SKM-1 treated with dmso at 0.1 percent for 144 hours (cell line): ENCODE measurements at regions not wholly inside any gene's neighbourhood (a gene's known extent, or its start where the extent isn't known, plus 50 kb on each side); places are given as distances from the start of the nearest gene placed in this dataset.
A peak's percentile ranks its signal among the peaks of the same experiment; 100 is the strongest.
"Not testable (repeated sequence)": the region's sequence is repeated elsewhere in the genome, so short reads cannot be mapped to it uniquely, and the experiment has no call there.

ENCODE experiments used
- DNase-seq: peaks from one replicate; lab custom pipeline; 2025; ENCODE audit not compliant: unreplicated experiment; lab: John Stamatoyannopoulos, UW

GRCh38 chr3:158882445-158882844 lies 80.6 kb downstream of the MFSD1 start:
- peak; percentile 17 for DNase-seq

GRCh38 chr3:158896729-158897128 lies 94.9 kb downstream of the MFSD1 start:
- DNase-seq: no peak

DNA sequence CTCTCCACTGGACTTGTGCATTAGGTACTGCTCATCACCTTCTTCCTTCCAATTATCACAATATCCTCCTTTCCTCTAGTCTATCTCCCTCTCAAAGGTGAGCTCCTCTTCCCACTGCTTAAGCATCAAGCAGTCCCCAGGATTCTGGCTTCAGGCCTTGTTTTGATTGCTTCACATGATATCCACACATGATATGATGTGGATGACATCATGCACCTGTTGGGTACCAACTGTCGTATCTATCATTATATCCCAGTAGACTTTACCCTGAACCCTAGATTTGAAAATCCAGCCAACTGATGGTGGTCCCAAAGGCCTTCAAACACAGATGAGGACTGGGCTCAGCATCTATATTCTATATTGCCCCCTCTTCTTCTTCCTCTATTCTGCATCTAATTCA lies 104.9 kb downstream of the MFSD1 start:
- no peak for DNase-seq

DNA sequence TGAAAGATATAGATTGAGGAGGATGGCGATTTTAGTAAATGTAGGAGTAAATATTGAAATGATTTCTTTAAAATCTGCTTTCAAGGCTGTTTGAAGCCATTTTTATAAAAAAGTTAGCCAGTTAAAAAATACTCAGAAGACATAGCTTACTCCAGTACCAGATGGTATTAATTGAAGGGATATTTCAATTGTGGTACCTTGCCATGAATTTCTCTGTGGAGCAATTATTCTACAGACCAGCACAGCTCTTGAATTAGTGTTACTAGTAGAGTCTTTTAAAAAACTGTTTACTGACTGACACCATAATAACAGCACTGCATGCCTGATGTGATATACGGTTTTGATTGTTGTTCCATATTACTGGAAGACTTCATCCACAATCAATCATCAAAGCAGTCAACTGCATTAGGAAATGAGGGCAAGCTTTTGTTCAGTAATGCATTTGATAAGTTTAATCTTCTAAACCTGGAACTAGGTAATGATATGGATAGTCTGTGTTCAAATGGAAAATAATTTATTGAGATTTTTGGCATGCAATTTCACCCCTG lies 106.4 kb downstream of the MFSD1 start:
- DNase-seq: no peak

- DNase-seq: no peak
These were observed 108.0 kb downstream of the MFSD1 start for GRCh38 chr3:158909870-158910269.

DNA sequence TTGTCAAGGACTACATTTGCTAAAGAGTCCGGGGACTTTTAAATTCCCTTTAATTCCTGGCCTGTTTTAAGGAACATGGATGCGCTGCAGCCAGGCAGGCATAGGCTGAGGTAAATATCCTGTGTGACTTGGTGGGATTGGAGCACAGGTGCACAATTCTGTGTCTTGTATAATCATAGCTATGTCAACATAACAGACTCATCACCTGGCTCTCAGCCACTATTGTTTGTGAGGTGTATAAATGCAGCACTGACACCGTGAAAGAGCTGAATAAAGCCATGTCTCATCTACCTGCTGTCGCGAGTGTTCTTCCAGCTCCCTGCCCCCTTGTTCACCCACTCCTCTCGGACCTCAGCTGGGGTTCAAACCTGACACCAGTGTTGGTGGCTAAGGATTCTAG lies 109.7 kb downstream of the MFSD1 start:
- no peak for DNase-seq

DNA sequence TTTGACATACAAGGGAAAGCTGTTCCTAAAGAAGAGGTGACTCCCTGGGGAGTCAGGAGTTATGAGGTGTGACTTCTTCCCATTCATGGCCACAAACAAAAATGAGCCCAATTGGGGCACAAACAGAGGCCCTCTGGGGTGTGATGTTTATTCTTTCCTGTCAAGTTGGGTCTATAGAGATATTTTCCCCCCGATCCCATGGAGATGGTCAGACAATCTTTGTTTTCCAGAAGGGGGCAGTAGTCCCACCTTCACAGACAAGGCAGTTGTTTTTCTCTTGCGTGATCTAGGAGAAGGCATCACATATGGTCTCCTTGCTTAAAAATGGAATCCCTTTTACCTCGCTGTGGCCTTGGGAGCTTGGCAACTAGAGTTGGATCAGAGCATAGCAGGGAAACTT lies 110.3 kb downstream of the MFSD1 start:
- no peak for DNase-seq

DNA sequence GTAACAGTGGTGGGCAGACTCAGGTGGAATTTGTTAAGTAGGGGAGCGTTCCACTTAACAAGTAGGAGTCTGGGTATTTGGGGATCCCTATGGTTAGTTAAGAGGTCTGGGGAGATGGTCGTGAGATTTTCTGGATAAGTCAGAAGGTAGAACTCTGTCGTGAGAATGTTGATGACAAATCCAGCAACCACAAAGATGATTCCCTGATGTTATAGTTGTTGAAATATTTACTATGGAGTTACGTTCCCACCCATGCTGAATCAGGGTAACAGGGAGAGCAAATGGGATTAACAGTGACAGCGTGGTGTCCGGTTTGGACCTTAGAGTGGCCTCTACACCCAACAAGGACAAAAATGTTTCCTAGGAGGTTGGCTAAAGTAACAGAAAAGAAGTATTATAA lies 110.8 kb downstream of the MFSD1 start:
- DNase-seq: no peak

- DNase-seq: no peak
These were observed 114.3 kb downstream of the MFSD1 start for GRCh38 chr3:158916111-158916510.

DNA sequence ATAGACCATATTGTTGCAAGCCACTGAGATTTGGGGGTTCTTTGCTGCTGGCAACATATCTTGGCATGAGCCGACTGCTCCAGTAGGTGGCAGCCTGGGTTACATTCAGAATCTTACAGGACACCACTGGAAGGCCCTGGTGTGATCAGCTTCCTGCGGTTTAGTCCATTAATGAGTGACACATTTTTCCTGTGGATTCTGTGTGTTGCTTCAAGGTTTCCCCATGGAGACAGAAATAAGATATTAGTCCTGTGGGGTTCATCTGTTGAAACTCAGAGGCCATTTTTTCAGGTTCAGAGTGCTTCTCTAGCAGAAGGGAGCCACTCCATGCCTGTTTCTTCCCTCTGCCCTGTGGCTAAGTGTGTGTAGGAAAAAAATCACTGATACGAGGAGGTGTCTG lies 116.2 kb downstream of the MFSD1 start:
- DNase-seq: peak; percentile 36

GRCh38 chr3:158918451-158918850 lies 116.6 kb downstream of the MFSD1 start:
- no peak for DNase-seq

DNA sequence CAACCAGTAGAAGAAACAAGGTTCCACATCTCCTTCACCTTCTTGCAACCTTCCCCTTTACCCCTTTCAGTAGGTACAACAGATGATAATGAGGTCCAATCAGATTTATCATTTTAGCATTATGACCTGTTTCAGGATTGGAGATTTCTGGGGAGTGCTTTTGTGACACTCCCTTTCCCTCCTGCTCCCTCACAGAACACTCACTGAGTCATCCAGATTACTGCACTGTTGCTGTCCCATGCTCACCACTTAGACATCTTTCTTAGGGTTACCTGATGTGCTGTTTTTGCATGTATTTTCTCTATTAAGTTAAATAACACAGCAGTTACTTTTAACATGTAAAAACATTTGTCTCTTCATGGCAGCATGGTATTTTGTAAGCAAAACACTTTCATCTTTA lies 118.5 kb downstream of the MFSD1 start:
- no peak for DNase-seq

DNA sequence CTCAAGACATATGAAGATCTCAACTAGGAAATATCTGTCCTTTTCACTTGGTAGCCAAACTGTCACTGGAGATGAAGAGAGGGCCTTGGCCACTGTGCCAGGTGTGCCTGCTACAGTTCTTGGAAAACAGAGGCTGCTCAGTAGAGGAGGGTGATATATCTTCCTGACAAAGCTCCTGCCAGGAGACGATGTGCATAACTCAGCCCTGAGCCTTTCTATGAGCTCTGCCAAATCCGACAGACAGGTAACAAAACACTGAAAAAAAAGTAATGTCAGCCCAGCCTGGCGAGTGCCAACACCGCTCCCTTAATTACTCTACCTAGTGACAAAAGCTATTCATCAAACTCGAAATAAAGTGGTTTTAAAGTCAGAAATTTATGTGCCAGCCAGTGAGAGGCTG lies 123.2 kb downstream of the MFSD1 start:
- no peak for DNase-seq

GRCh38 chr3:158925828-158926494 lies 124.1 kb downstream of the MFSD1 start:
- no peak for DNase-seq

- DNase-seq: no peak
These were observed 134.0 kb downstream of the MFSD1 start for GRCh38 chr3:158935846-158936245.

GRCh38 chr3:158936530-158937113 lies 134.8 kb downstream of the MFSD1 start:
- DNase-seq: no peak

DNA sequence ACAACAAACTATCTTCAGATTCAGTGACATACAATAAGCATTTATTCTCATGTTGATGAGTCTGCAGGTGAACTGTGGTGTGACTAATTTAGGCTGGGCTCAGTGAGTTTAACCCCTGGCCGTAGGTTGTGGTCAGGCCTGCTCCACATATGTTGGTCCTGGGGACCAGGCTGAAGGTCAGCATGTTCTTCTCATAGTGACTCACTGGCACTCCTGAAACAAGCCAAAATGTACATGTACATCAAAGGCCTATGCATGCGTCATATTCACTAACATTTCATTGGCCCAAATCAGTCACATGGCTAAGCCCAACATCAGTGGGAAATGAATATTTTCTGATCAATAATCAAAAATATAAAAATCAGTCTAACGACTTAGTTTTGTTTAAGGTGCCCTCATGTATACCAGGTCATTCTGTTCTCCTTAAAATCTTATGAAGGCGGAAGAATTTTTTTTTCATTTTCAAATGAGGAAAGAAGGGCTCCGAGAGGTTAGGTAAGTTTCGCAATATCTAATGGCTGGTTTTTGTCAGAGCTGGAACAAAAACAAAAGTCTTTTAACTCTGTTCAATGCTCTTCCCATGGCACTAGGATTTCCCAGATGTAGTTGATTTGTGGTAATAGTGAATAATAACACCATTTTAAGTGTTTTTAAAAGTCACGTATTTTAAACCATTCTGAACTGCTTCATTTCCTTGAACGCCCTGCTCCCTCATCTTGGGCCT lies 148.5 kb downstream of the MFSD1 start:
- DNase-seq: no peak

- no peak for DNase-seq
These were observed 151.3 kb downstream of the MFSD1 start for GRCh38 chr3:158953131-158953530.

DNA sequence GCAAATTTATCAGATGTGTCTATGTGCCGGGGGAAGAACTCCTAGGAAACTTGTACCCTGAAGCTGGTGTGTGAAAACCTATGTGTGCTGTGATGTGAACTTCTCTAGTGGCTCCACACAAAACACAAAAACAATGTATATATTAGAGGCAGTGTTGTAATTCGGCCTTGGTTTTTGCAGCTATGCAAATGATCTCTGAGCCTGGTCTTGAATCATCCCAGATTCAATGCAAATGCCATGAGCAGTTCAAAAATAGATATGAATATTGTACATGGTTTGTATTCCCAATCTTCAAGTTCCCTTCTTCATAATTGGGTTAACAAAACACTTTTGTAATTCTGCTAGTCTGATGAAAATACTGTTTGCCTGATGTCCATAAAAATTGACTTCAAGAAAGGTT lies 152.6 kb downstream of the MFSD1 start:
- no peak for DNase-seq

DNA sequence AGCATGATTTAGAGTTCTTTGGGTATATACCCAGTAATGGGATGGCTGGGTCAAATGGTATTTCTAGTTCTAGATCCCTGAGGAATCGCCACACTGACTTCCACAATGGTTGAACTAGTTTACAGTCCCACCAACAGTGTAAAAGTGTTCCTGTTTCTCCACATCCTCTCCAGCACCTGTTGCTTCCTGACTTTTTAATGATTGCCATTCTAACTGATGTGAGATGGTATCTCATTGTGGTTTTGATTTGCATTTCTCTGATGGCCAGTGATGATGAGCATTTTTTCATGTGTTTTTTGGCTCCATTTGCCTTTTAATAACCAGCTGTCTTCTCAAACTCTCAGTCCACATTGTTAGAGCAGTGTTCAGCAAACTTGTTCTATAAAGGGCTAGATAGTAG lies 155.9 kb downstream of the MFSD1 start:
- DNase-seq: not testable (repeated sequence)

DNA sequence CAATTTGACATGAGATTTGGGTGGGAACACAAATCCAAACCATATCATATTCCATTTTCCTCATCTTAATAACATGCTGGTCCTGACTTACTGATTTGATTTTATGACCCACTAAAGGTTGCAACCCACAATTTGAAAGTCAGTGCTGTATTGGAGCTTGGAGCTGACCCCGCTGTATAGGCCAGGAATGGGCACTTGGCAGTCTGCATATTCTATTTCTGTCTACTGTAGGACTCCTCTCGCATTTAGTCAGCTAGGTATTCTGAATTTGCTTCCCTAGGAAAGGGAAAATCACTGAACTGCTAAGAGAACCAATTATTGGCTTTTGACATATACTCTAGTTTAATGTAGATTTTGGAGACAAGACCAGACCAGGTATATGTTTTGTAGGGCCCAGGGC lies 157.0 kb downstream of the MFSD1 start:
- DNase-seq: no peak

- DNase-seq: no peak
These were observed 159.6 kb downstream of the MFSD1 start for GRCh38 chr3:158961471-158961870.
